ENCODE measurements at regions not wholly inside any gene's neighbourhood (a gene's known extent, or its start where the extent isn't known, plus 50 kb on each side); places are given as distances from the start of the nearest gene placed in this dataset.

- TF ChIP-seq EP300 (IDR thresholded peaks at IDR 0.05) (no peak), MAZ (IDR thresholded peaks at IDR 0.05; ENCODE audit: borderline replicate concordance, low read depth, low read length) (no peak), MAFK (IDR thresholded peaks at IDR 0.05; ENCODE audit: partially characterized antibody) (no peak), RAD21 (conservative IDR thresholded peaks at IDR 0.05 in 1 of 2, IDR thresholded peaks at IDR 0.05 in 1 of 2) (no peak), SMC3 (IDR thresholded peaks at IDR 0.05) (no peak)
- TF ChIP-seq, protein P1, sequence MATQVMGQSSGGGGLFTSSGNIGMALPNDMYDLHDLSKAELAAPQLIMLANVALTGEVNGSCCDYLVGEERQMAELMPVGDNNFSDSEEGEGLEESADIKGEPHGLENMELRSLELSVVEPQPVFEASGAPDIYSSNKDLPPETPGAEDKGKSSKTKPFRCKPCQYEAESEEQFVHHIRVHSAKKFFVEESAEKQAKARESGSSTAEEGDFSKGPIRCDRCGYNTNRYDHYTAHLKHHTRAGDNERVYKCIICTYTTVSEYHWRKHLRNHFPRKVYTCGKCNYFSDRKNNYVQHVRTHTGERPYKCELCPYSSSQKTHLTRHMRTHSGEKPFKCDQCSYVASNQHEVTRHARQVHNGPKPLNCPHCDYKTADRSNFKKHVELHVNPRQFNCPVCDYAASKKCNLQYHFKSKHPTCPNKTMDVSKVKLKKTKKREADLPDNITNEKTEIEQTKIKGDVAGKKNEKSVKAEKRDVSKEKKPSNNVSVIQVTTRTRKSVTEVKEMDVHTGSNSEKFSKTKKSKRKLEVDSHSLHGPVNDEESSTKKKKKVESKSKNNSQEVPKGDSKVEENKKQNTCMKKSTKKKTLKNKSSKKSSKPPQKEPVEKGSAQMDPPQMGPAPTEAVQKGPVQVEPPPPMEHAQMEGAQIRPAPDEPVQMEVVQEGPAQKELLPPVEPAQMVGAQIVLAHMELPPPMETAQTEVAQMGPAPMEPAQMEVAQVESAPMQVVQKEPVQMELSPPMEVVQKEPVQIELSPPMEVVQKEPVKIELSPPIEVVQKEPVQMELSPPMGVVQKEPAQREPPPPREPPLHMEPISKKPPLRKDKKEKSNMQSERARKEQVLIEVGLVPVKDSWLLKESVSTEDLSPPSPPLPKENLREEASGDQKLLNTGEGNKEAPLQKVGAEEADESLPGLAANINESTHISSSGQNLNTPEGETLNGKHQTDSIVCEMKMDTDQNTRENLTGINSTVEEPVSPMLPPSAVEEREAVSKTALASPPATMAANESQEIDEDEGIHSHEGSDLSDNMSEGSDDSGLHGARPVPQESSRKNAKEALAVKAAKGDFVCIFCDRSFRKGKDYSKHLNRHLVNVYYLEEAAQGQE (IDR thresholded peaks at IDR 0.05), result no peak
- TF ChIP-seq, protein P2, sequence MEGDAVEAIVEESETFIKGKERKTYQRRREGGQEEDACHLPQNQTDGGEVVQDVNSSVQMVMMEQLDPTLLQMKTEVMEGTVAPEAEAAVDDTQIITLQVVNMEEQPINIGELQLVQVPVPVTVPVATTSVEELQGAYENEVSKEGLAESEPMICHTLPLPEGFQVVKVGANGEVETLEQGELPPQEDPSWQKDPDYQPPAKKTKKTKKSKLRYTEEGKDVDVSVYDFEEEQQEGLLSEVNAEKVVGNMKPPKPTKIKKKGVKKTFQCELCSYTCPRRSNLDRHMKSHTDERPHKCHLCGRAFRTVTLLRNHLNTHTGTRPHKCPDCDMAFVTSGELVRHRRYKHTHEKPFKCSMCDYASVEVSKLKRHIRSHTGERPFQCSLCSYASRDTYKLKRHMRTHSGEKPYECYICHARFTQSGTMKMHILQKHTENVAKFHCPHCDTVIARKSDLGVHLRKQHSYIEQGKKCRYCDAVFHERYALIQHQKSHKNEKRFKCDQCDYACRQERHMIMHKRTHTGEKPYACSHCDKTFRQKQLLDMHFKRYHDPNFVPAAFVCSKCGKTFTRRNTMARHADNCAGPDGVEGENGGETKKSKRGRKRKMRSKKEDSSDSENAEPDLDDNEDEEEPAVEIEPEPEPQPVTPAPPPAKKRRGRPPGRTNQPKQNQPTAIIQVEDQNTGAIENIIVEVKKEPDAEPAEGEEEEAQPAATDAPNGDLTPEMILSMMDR (IDR thresholded peaks at IDR 0.05), result no peak
These were observed 77.0 kb upstream of the SGK1 start for GRCh38 chr6:134394905-134395304.
